Activated CD8-positive, alpha-beta memory T cell treated with anti-CD3 and anti-CD28 coated beads, Interleukin-2, amount 50 U/mL, for 1 hour (primary cell): ENCODE measurements at regions not wholly inside any gene's neighbourhood (a gene's known extent, or its start where the extent isn't known, plus 50 kb on each side); places are given as distances from the start of the nearest gene placed in this dataset.

Experiments used
- DNase-seq: peaks from one replicate; pipeline ENCODE4 v3.0.0-alpha.2; 2020; ENCODE audit errors: extremely low read depth

GRCh38 chr3:110806924-110807323 lies 264.7 kb upstream of the NECTIN3 start:
- DNase-seq = no peak

GRCh38 chr3:110808630-110809029 lies 263.0 kb upstream of the NECTIN3 start:
- no peak for DNase-seq

GRCh38 chr3:110810356-110810755 lies 261.3 kb upstream of the NECTIN3 start:
- DNase-seq = no peak

GRCh38 chr3:110811050-110811449 lies 260.6 kb upstream of the NECTIN3 start:
- no peak for DNase-seq

GRCh38 chr3:110813541-110813940 lies 258.1 kb upstream of the NECTIN3 start:
- no peak for DNase-seq

- DNase-seq = no peak
Measured at GRCh38 chr3:110814170-110815007, 257.2 kb upstream of the NECTIN3 start.

GRCh38 chr3:110815008-110815583 lies 256.5 kb upstream of the NECTIN3 start:
- DNase-seq = no peak

GRCh38 chr3:110816008-110816407 lies 255.6 kb upstream of the NECTIN3 start:
- no peak for DNase-seq

- DNase-seq = no peak
Measured at GRCh38 chr3:110821586-110821985, 250.0 kb upstream of the NECTIN3 start.

- DNase-seq = no peak
Measured at GRCh38 chr3:110822971-110823370, 248.6 kb upstream of the NECTIN3 start.

- DNase-seq = no peak
Measured at GRCh38 chr3:110846971-110847370, 224.6 kb upstream of the NECTIN3 start.

GRCh38 chr3:110849064-110849463 lies 222.6 kb upstream of the NECTIN3 start:
- no peak for DNase-seq

GRCh38 chr3:110851736-110852135 lies 219.9 kb upstream of the NECTIN3 start:
- DNase-seq = no peak

- no peak for DNase-seq
Measured at GRCh38 chr3:110855207-110855606, 216.4 kb upstream of the NECTIN3 start.

GRCh38 chr3:110856916-110857315 lies 214.7 kb upstream of the NECTIN3 start:
- DNase-seq = no peak

- DNase-seq = no peak
Measured at GRCh38 chr3:110858549-110858948, 213.1 kb upstream of the NECTIN3 start.

- DNase-seq = no peak
Measured at GRCh38 chr3:110859336-110859735, 212.3 kb upstream of the NECTIN3 start.

GRCh38 chr3:110859993-110860392 lies 211.6 kb upstream of the NECTIN3 start:
- DNase-seq = no peak

GRCh38 chr3:110865934-110866333 lies 205.7 kb upstream of the NECTIN3 start:
- DNase-seq = no peak

- DNase-seq = no peak
Measured at GRCh38 chr3:110868106-110868505, 203.5 kb upstream of the NECTIN3 start.

GRCh38 chr3:110869736-110870135 lies 201.9 kb upstream of the NECTIN3 start:
- DNase-seq = no peak

- no peak for DNase-seq
Measured at GRCh38 chr3:110871869-110872268, 199.7 kb upstream of the NECTIN3 start.

- DNase-seq = no peak
Measured at GRCh38 chr3:110878692-110879091, 192.9 kb upstream of the NECTIN3 start.
